ENCODE measurements at regions not wholly inside any gene's neighbourhood (a gene's known extent, or its start where the extent isn't known, plus 50 kb on each side); places are given as distances from the start of the nearest gene placed in this dataset.

DNA sequence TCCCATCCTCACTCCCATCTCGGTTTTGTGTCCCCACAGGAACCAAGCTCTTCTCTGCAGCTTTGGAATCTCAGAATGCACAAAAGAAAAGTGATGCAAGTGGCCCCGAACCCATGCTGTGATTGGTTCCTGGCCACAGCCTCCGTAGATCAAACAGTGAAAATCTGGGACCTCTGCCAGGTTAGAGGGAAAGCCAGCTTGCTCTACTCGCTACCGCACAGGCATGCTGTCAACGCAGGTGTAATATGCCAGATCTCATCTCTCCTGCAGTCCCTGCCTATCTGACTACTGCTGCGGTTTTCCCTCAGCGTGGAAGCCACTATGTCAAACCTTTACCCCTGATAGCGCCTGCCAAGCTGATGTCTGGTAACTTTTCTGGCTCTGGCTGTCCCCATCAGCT is 200.5 kb upstream of the LRRC4C start:
- TF ChIP-seq, protein P1, sequence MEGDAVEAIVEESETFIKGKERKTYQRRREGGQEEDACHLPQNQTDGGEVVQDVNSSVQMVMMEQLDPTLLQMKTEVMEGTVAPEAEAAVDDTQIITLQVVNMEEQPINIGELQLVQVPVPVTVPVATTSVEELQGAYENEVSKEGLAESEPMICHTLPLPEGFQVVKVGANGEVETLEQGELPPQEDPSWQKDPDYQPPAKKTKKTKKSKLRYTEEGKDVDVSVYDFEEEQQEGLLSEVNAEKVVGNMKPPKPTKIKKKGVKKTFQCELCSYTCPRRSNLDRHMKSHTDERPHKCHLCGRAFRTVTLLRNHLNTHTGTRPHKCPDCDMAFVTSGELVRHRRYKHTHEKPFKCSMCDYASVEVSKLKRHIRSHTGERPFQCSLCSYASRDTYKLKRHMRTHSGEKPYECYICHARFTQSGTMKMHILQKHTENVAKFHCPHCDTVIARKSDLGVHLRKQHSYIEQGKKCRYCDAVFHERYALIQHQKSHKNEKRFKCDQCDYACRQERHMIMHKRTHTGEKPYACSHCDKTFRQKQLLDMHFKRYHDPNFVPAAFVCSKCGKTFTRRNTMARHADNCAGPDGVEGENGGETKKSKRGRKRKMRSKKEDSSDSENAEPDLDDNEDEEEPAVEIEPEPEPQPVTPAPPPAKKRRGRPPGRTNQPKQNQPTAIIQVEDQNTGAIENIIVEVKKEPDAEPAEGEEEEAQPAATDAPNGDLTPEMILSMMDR (IDR thresholded peaks at IDR 0.05): no peak
- no peak for TF ChIP-seq EP300 (IDR thresholded peaks at IDR 0.05)

Measured in stomach (tissue), 4 donors.